ENCODE measurements at regions not wholly inside any gene's neighbourhood (a gene's known extent, or its start where the extent isn't known, plus 50 kb on each side); places are given as distances from the start of the nearest gene placed in this dataset.

DNA sequence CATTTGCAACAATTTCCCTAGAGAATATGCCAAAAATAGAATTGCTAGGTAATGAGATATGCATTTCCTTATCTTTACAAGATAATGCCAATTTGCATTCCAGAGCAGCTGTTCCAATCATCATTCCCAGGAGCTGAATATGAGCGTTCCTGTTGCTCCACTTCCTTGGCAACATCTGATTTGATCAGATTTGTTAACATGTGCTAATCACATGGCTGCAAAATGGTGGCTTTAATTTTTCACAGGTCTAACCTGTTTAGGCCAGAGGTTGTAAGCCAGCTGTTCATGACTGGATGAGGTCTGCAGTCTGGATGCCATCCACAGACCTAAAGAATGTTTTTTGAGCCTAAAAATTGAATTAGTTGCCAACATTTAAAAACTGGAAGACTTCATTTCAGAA is 220.7 kb upstream of the IL12B start:
- TF ChIP-seq, protein P1, sequence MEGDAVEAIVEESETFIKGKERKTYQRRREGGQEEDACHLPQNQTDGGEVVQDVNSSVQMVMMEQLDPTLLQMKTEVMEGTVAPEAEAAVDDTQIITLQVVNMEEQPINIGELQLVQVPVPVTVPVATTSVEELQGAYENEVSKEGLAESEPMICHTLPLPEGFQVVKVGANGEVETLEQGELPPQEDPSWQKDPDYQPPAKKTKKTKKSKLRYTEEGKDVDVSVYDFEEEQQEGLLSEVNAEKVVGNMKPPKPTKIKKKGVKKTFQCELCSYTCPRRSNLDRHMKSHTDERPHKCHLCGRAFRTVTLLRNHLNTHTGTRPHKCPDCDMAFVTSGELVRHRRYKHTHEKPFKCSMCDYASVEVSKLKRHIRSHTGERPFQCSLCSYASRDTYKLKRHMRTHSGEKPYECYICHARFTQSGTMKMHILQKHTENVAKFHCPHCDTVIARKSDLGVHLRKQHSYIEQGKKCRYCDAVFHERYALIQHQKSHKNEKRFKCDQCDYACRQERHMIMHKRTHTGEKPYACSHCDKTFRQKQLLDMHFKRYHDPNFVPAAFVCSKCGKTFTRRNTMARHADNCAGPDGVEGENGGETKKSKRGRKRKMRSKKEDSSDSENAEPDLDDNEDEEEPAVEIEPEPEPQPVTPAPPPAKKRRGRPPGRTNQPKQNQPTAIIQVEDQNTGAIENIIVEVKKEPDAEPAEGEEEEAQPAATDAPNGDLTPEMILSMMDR (IDR thresholded peaks at IDR 0.05 in 8 of 11, conservative IDR thresholded peaks at IDR 0.05 in 3 of 11): no peak
- no peak for TF ChIP-seq POLR2A (IDR thresholded peaks at IDR 0.05)
- TF ChIP-seq POLR2AphosphoS5 (IDR thresholded peaks at IDR 0.05): no peak
